22Rv1 (cell line): ENCODE measurements at regions not wholly inside any gene's neighbourhood (a gene's known extent, or its start where the extent isn't known, plus 50 kb on each side); places are given as distances from the start of the nearest gene placed in this dataset.
"Not testable (repeated sequence)": the region's sequence is repeated elsewhere in the genome, so short reads cannot be mapped to it uniquely, and the experiment has no call there.

ENCODE experiments used
- H3K27ac ChIP-seq: fragments of 450-650 bp; 2 replicates; pipeline ENCODE4 v1.5.1; 2017
- CTCF ChIP-seq: fragments of 450-650 bp; IDR thresholded peaks from 2 replicates; pipeline ENCODE4 v1.5.1; 2017; ENCODE audit warnings: mild to moderate bottlenecking
- ZFX ChIP-seq: fragments of 450-650 bp; IDR thresholded peaks from 2 replicates; pipeline ENCODE4 v1.6.1; 2017; ENCODE audit warnings: antibody characterized with exemption, borderline replicate concordance

- no peak for TF ChIP-seq ZFX
Observed at GRCh38 chr1:185397183-185397582, 80.1 kb upstream of the IVNS1ABP start.

GRCh38 chr1:185396126-185396525 is 79.1 kb upstream of the IVNS1ABP start:
- H3K27ac ChIP-seq = no peak overlapping the region
- no peak for TF ChIP-seq CTCF
- TF ChIP-seq ZFX = no peak

More at GRCh38 chr1:185397183-185397582, 80.1 kb upstream of the IVNS1ABP start:
- no peak overlapping the region for H3K27ac ChIP-seq

- H3K27ac ChIP-seq = no peak overlapping the region
- TF ChIP-seq CTCF (no peak), ZFX (no peak)
Observed at GRCh38 chr1:185393815-185394214, 76.8 kb upstream of the IVNS1ABP start.

- TF ChIP-seq ZFX (no peak), CTCF (no peak)
- H3K27ac ChIP-seq = no peak overlapping the region
Observed at GRCh38 chr1:185393205-185393604, 76.2 kb upstream of the IVNS1ABP start.

- TF ChIP-seq ZFX (no peak), CTCF (no peak)
- no peak overlapping the region for H3K27ac ChIP-seq
Observed at GRCh38 chr1:185388815-185389214, 71.8 kb upstream of the IVNS1ABP start.

GRCh38 chr1:185388346-185388745 is 71.3 kb upstream of the IVNS1ABP start:
- H3K27ac ChIP-seq = no peak overlapping the region
- TF ChIP-seq ZFX (no peak), CTCF (no peak)

- no peak overlapping the region for H3K27ac ChIP-seq
- TF ChIP-seq CTCF (no peak), ZFX (no peak)
Observed at GRCh38 chr1:185385991-185386390, 68.9 kb upstream of the IVNS1ABP start.

- H3K27ac ChIP-seq = not testable (repeated sequence)
Observed at GRCh38 chr1:185383805-185384204, 66.8 kb upstream of the IVNS1ABP start.

GRCh38 chr1:185377831-185378230 is 60.8 kb upstream of the IVNS1ABP start:
- TF ChIP-seq ZFX (no peak), CTCF (no peak)

More at GRCh38 chr1:185377831-185378230, 60.8 kb upstream of the IVNS1ABP start:
- H3K27ac ChIP-seq = no peak overlapping the region
